GM21367 (cell line): ENCODE measurements at regions not wholly inside any gene's neighbourhood (a gene's known extent, or its start where the extent isn't known, plus 50 kb on each side); places are given as distances from the start of the nearest gene placed in this dataset.
"Not testable (repeated sequence)": the region's sequence is repeated elsewhere in the genome, so short reads cannot be mapped to it uniquely, and the experiment has no call there.

ENCODE experiments used
- ATAC-seq: cut with Tn5 transposase; IDR thresholded peaks from one replicate; pipeline ENCODE4 v1.9.1; 2021; ENCODE audit not compliant: unreplicated experiment

DNA sequence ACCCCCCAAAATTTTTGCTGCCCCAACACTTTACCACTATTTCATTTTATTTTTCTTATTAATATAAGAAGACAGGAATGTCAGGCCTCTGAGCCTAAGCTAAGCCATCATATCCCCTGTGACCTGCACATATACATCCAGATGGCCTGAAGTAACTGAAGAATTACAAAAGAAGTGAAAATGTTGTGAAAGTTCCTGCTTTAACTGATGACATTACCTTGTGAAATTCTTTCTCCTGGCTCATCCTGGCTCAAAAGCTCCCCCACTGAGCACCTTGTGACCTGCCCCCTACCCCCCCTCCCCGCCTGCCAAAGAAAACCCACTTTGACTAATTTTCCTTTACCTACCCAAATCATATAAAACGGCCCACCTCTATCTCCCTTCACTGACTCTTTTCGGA is 200.3 kb upstream of the FKBP1C start:
- not testable (repeated sequence) for ATAC-seq

GRCh38 chr6:63014290-63014689 is 197.0 kb upstream of the FKBP1C start:
- ATAC-seq, result no peak

- ATAC-seq, result no peak
Observed at GRCh38 chr6:63022631-63023030, 188.6 kb upstream of the FKBP1C start.

DNA sequence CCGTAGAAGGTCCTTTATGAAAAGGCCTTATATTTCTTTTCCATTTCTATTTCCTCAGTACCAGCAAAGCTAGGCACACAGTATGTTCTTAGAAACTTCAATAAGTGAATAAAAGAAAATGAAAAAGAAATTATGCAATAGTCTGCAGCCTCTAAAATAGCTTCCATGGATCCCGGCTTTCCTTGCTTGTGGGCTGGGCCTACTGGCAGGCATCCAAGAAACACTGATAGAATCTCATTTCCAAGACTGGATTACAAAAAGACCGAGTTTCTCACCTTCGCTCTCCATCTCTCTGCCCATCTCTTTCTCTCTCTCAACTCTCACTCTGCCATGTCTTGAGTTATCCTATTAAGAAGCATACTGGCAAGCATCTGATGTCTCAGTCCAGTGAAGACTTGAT is 187.5 kb upstream of the FKBP1C start:
- no peak for ATAC-seq

DNA sequence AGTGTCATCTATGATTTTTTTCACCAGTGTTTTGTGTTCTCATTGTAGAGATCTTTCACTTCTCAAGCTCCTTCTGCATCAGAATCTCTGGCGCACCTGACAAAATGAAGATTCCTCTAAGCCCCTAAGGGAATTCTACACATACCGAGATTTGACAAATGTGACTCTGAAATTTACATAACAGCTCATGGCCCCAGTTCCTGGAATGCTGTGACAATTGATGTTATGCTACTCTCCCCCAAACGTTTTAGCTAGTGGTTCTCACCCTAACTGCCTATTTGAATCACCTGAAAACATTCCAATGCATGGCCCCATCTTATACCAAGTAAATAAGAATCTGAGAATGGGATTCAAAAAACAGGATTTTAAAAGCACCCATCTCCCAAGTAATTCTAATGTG is 162.1 kb upstream of the FKBP1C start:
- ATAC-seq, result no peak

- not testable (repeated sequence) for ATAC-seq
Observed at GRCh38 chr6:63053206-63053605, 158.1 kb upstream of the FKBP1C start.

DNA sequence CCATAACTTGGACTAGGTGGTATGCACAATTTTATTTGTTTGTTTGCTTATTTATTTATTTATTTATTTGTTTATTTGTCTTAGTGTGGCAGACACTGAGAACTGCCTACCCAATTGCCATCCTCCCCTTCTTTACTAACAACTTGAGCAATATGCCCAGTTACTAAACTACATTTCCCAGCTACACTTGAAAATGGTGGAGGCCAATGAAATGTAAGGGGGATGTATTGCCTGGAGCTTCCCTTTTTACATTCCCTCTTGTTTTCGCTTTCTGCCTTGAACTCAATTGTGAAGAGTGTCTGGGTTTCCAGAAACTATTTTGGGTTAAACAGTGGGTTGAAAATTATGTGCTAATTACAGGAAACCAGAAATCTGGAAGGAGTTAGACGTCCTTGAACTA is 152.7 kb upstream of the FKBP1C start:
- ATAC-seq, result no peak

DNA sequence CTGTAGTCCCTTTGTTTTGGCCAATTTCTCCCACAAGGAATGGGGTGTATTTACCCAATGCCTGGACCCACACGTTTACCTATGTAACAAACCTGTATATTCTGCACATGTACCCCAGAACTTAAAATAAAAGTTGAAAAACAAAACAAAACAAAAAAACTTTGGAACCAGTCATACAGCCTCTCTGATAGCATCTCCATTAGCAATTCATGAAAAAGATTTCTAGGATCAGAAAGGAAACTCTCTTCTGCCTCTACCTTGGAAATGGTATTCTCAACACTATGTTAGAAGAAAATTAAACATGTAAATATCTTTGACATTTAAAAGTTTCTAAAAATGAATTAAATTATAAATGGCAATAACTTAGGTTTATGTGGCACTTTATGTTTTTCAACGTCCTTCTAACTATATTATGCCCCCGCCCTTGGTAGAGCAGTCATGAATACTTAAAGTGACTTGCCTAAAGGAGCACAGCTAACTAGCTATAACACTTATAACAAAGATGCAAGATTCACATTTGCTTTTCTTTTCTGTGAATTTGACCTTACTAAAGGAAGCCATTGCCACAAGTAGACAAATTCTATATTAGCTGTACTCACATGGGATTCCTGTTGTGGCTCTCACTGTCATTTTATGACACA is 147.5 kb upstream of the FKBP1C start:
- no peak for ATAC-seq

- peak; percentile 53 for ATAC-seq
Observed at GRCh38 chr6:63066055-63066704, 145.1 kb upstream of the FKBP1C start.

- no peak for ATAC-seq
Observed at GRCh38 chr6:63094947-63095346, 116.3 kb upstream of the FKBP1C start.

- no peak for ATAC-seq
Observed at GRCh38 chr6:63097222-63097621, 114.0 kb upstream of the FKBP1C start.

- no peak for ATAC-seq
Observed at GRCh38 chr6:63098789-63099188, 112.5 kb upstream of the FKBP1C start.

GRCh38 chr6:63099772-63100459 is 111.4 kb upstream of the FKBP1C start:
- no peak for ATAC-seq

- no peak for ATAC-seq
Observed at GRCh38 chr6:63114610-63115211, 96.6 kb upstream of the FKBP1C start.

- ATAC-seq, result no peak
Observed at GRCh38 chr6:63121166-63121565, 90.1 kb upstream of the FKBP1C start.

DNA sequence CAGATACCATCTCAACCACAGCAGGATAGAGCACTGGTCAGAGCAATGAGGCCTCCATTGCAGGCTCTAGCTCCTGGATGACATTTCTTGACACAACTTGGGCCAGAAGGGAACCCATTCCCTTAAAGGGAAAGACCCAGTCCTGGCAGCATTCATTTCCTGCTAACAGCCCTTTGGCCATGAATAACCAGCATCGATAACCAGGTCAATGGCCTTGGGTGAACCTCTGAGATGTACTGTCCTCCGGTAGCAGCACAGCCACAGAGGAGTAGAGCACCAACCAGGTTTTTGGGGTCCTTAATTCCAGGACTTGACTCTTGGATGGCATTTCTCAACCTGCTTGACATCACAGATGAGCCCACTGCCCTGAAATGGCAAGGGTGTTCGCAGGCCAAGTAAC is 71.2 kb upstream of the FKBP1C start:
- ATAC-seq, result no peak

DNA sequence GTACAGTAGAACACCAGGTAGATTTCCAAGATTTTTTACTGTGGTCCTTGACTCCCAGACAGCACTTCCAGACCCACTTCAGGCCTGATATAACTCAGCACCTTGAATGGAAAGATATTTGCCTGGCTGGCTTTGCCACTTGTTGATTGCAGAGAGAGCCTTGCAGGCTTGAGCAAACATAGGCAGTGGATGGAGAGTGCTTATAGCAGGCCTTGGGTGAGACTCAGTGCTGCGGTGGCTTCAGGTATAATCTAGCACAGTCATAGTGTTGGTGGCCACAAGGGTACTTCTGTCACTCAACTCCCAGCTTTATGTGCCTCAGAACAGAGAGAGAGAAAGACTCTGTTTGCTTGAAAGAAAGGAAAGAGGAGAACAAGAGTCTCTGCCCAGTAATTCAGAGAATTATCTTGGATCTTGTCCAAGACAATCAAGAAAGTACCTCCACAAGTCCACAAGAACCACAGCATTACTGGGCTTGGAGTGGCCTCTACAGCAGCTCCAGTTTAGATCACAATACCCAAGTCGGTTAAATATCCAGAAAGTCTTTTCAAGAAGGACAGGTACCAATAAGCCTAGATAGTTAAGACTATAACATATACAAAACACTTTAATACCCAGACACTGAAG is 70.5 kb upstream of the FKBP1C start:
- ATAC-seq, result no peak

DNA sequence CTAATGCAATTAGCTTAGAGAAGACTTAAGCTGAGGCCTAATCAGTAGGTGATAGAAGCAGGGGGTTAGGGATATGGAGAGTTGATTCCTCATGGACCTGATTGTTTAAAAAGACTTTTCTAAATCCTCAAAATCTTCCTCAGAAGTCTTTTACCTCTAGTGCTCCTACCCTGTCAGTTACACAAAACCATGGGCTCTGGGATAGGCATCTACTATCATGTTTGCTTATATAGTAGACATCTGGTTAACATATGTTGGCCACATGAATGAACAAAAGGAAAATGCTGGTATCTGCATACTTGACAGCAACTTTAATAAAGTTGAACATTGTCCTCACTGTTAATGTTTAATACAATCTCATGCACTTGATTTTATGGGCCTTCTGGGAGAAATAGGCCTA is 61.5 kb upstream of the FKBP1C start:
- no peak for ATAC-seq

GRCh38 chr6:63154535-63154934 is 56.7 kb upstream of the FKBP1C start:
- ATAC-seq, result no peak
